Dermis blood vessel endothelial cell (primary cell): ENCODE measurements at regions not wholly inside any gene's neighbourhood (a gene's known extent, or its start where the extent isn't known, plus 50 kb on each side); places are given as distances from the start of the nearest gene placed in this dataset.

Experiments
- DNase-seq: peaks from one replicate; pipeline ENCODE4 v3.0.0; 2010

DNA sequence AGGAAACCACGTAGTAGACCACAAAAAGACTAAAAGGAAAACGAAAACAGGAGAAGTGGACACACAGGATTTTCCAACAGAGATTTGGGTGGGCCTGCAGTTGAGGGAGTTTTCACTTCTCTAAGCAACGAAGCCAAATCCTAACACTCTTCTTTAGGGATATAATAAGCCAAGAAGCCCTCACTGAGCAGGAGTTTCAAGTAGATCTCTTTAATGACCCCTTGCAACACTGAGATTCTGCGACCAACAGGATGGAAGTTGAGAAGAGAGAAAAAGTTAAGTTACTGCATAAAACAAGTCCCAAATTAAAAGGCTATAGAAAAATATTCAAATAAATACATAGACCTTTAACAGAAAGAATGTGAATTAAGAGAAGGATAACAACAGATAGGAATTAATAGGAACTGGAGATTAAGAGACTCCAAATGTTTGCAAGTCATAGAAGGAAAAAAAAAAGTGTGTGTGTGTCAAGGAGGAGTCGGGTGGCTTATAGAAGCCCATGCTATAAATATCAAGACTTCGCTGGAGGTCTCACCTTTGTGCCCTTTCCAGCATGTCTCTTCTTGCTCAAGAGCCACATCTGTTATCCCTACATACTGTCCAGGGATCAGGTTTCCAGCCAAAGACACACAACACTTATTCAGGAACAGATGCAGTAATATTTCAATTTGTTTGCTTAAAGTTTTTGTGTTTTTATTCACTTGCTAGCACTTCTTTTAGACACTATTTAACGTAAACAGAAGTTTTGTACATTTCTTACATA, 69.4 kb upstream of the ARHGAP28 start:
- DNase-seq, result no peak

DNA sequence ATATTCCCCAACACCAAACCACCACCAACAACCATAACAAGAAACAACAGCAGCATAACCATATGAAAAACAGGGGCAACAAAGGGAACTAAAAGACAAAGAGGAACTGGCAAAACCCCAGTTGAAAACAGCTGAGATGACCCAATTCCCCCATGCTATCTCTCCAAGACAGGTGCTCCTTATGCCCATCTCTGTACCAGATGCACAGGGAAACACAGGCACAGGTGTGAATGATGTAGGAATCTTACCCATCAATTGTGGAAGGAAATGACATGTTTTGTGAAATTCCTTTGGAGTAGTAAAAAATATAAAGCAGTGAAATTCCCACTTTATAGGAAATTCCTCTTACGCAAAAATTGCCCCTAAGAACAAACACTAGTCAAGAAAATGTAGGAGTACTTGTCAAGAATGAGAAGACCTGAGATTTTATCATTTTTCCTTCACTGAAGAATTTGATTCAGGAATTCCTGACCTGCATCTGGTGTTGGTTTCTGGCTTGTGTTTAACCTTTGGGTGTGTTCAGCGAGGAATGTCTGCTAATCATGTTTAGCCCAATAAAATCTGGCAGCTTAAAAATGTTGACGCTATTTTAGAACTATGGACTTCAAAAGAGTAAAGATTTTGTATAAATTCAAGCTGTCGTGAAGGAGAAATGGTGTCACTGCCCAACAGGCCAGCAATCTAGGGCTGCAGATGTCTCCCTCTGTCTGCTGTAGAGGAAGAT, 67.7 kb upstream of the ARHGAP28 start:
- DNase-seq, result no peak

DNA sequence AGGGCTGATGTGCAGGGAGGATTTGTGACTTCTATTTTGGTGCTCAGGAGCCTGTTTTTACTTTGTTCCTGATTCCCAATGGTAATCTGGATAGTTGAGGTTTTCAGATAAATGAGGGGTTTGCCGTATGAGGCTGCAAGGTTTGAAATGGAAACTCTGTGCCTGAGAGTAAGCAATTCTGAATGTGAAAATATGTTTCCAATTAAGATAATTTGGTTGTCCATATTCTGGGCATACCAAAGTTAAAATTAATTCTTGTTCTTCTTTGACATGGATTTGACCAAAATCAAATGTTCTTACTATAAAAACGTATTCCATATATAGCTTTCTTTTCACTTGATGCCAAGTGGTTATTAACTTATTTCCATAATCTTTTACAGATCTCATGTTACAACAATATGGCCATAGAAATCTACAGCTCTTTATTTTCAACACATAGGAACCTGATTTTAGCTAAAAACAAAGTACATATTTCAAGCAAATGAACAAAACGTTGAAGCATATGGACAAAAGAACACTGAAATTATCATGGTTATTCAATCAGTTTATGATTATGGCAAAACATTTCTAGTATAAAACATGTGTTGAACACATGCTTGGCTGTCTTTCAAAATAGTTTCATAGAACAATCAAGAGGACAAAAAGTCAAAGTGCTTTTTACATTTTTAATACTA, 63.4 kb upstream of the ARHGAP28 start:
- no peak for DNase-seq

DNA sequence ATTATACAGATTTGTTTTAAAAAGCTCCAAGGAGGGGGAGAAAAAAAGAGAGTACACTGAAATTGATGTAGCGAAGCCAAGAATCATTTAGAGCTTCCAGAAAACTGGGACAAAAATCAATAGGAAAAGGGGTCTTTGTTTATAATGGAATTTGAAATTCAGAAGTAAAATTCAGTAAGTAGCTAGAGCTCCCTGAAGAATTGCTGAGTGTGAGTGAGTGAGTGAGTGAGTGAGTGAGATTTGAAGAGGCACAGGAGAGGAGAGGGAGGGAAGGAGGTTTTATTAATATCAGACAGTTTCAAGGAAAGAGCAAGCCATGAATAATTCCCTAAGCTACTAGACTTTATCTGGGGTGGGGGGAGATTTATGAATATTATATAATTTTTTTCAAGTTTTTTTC, 60.7 kb upstream of the ARHGAP28 start:
- no peak for DNase-seq

DNA sequence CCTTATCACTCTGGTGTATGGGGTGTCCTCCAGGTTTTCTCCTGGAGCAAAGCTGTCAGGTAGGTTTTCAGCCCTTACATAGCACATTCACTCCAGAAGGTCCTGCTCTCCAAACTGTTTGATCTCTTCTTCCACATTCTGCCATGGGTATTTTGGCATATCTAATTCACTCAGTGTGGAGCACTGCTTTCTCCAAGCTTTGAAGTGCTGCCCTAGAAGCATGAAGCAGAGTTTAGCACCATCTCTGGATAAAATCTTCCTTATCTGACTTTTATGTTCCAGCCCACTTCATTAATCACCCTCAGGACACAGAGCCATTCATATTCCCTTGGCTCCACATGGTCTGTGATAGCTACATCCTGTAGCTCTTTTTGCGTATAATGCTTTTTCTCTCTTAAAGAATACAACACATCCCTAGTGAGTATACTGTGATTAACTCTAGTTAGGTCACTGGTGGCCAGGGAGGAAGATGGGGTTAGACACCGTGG, 56.7 kb upstream of the ARHGAP28 start:
- DNase-seq, result no peak

- DNase-seq, result no peak
These were observed 52.4 kb upstream of the ARHGAP28 start for GRCh38 chr18:6677086-6677485.

DNA sequence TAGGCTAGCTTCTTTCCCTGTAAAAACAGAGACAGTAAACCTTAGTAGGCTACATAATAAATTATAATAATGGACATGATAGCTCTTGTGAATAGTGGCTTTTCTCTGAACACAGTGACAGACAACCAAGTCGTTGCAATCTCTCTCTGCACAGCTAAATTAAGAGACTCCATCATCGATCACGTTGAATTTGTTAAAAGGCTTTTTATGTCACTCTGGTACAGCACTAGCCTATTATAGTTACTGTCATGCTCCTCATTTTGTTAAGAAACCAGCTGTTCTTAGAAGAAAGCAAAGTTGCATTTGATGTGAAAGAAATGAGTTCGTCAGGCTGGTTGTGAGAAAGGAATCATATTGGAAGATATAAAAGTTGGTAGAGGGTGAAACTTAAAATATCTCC, 50.3 kb upstream of the ARHGAP28 start:
- DNase-seq, result no peak
